ENCODE measurements at regions not wholly inside any gene's neighbourhood (a gene's known extent, or its start where the extent isn't known, plus 50 kb on each side); places are given as distances from the start of the nearest gene placed in this dataset.

DNA sequence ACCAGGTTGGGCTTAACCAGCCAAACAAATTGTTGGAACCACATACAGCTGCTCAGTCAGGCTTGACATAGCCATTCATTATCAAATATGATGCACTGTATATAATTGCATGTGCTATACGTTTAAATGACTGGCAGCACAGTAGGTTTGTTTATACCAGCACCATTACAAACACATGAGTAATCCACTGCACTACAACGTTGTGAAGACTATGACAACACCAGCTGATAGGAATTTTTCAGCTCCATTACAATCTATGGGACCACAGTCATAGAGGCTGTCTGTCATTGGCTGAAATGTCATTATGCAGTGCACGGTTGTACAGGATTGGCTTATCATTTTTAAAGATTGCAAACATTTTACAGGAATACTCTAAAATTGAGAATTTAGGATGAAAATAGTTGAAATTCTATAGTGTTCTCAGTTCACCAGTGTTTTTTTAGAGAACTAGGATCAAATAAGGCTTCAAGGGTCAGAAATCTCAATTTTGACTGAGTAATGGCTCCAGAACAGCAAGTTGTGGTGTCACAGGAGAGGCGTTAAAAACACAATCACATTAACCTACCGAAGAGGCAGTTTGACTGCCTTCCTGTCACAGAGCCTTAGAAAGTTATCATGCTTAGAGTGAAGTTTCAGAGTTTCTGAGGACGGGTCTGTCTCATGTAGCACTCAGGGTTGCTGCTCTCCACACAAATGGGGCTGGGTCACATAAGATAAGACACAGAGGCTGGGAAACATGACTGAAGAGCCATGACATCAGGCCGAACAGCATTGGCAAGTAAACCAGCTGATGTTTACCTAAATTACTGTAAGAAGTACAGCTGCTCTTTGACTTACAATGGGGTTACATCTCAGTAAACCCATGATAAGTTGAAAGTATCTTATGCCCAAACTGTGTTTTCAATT, 60.7 kb upstream of the SMLR1 start:
- TF ChIP-seq, protein P1, sequence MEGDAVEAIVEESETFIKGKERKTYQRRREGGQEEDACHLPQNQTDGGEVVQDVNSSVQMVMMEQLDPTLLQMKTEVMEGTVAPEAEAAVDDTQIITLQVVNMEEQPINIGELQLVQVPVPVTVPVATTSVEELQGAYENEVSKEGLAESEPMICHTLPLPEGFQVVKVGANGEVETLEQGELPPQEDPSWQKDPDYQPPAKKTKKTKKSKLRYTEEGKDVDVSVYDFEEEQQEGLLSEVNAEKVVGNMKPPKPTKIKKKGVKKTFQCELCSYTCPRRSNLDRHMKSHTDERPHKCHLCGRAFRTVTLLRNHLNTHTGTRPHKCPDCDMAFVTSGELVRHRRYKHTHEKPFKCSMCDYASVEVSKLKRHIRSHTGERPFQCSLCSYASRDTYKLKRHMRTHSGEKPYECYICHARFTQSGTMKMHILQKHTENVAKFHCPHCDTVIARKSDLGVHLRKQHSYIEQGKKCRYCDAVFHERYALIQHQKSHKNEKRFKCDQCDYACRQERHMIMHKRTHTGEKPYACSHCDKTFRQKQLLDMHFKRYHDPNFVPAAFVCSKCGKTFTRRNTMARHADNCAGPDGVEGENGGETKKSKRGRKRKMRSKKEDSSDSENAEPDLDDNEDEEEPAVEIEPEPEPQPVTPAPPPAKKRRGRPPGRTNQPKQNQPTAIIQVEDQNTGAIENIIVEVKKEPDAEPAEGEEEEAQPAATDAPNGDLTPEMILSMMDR (IDR thresholded peaks at IDR 0.05; ENCODE audit: low read depth, low read length): no peak
- TF ChIP-seq EZH2phosphoT487 (IDR thresholded peaks at IDR 0.05; ENCODE audit: low read depth): no peak
- Histone ChIP-seq H4K20me1 (ENCODE audit: insufficient read depth, low read length) (no peaks in the 10 kb centered on the region), H3K27me3 (ENCODE audit: low read depth, low read length) (no peaks in the 10 kb centered on the region)

DNA sequence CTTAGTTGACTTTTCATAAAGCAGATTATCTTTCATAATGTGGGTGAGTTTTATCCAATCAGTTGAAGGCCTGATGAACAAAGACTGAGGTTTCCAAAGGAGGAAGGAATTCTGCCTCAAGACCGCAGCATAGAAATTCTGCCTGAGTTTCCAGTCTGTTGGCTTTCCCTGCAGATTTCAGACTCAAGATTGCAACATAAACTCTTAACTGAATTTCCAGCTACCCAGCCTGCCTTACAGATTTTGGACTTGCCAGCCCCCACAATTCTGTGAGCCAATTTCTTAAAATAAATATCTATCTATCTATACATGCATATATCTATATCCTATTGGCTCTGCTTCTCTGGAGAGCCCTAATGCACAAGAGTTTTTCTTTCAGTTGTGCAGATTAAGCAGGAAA, 57.3 kb upstream of the SMLR1 start:
- H3K36me3 ChIP-seq (replicated peaks; ENCODE audit: low read depth, low read length): no peaks in the 10 kb centered on the region
- H3K4me1 ChIP-seq (ENCODE audit: low read length): no peaks in the 10 kb centered on the region
- H3K9me3 ChIP-seq (ENCODE audit: insufficient read depth, low read length): no peaks in the 10 kb centered on the region
- no peaks in the 10 kb centered on the region for H3K79me2 ChIP-seq (ENCODE audit: low read length)
- H3K9ac ChIP-seq (ENCODE audit: low read length): no peak overlapping the region
- H3K27ac ChIP-seq (ENCODE audit: low read length): no peak overlapping the region
- H3K27me3 ChIP-seq (ENCODE audit: low read depth, low read length): no peaks in the 10 kb centered on the region
- no peak for TF ChIP-seq EZH2phosphoT487 (IDR thresholded peaks at IDR 0.05; ENCODE audit: low read depth)
- TF ChIP-seq, protein P1 (IDR thresholded peaks at IDR 0.05; ENCODE audit: low read depth, low read length): no peak
- no peak overlapping the region for H3K4me3 ChIP-seq (ENCODE audit: low read length)
- H4K20me1 ChIP-seq (ENCODE audit: insufficient read depth, low read length): no peaks in the 10 kb centered on the region
- no peak overlapping the region for H2AFZ ChIP-seq (ENCODE audit: low read depth, low read length)
- no peak overlapping the region for H3K4me2 ChIP-seq (ENCODE audit: low read length)

More for the DNA sequence above, 60.7 kb upstream of the SMLR1 start:
- Histone ChIP-seq H3K4me2 (ENCODE audit: low read length) (no peak overlapping the region), H3K9me3 (ENCODE audit: insufficient read depth, low read length) (no peaks in the 10 kb centered on the region), H2AFZ (ENCODE audit: low read depth, low read length) (no peak overlapping the region), H3K4me1 (ENCODE audit: low read length) (no peaks in the 10 kb centered on the region), H3K27ac (ENCODE audit: low read length) (no peak overlapping the region), H3K36me3 (replicated peaks; ENCODE audit: low read depth, low read length) (no peaks in the 10 kb centered on the region), H3K9ac (ENCODE audit: low read length) (no peak overlapping the region), H3K4me3 (ENCODE audit: low read length) (no peak overlapping the region), H3K79me2 (ENCODE audit: low read length) (no peaks in the 10 kb centered on the region)

DNA sequence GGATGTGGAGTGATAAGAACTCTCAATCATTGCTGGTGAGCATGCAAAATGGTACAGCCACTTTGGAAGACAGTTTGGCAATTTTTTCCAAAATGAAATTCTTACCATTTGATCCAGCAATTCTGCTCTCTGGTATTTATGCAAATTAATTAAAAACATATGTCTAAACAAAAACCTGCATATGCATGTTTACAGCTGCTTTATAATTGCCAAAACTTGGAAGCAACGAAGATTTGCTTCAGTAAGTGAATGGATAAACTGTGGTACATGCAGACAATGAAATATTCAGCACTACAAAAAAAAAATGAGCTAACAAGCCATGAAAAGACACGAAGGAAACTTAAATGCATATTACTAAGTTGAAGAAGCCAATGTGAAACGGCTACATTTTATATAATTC, 55.5 kb upstream of the SMLR1 start:
- Histone ChIP-seq H3K9me3 (ENCODE audit: insufficient read depth, low read length) (no peaks in the 10 kb centered on the region), H3K36me3 (replicated peaks; ENCODE audit: low read depth, low read length) (no peaks in the 10 kb centered on the region), H3K4me3 (ENCODE audit: low read length) (no peak overlapping the region), H2AFZ (ENCODE audit: low read depth, low read length) (no peak overlapping the region), H3K27me3 (ENCODE audit: low read depth, low read length) (no peaks in the 10 kb centered on the region), H3K4me2 (ENCODE audit: low read length) (no peak overlapping the region), H3K4me1 (ENCODE audit: low read length) (no peaks in the 10 kb centered on the region), H3K27ac (ENCODE audit: low read length) (no peak overlapping the region), H4K20me1 (ENCODE audit: insufficient read depth, low read length) (no peaks in the 10 kb centered on the region), H3K79me2 (ENCODE audit: low read length) (no peaks in the 10 kb centered on the region), H3K9ac (ENCODE audit: low read length) (no peak overlapping the region)
- no peak for TF ChIP-seq EZH2phosphoT487 (IDR thresholded peaks at IDR 0.05; ENCODE audit: low read depth)
- TF ChIP-seq, protein P1 (IDR thresholded peaks at IDR 0.05; ENCODE audit: low read depth, low read length): no peak

DNA sequence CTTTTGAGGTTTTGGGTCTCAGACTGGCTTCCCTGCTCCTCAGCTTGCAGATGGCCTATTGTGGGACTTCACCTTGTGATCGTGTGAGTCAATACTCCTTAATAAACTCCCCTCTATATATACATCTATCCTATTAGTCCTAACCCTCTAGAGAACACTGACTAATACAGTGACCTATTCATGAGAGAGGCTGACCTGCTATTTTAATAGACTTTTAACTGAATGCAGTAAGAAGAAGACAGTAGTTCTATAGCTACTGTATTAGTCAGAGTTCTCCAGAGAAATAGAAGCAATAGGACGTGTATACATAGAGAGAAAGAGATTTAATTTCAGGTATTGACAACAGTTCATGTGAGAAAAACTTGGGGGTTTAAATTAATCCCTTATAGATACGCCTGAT, 53.3 kb upstream of the SMLR1 start:
- H3K27me3 ChIP-seq (ENCODE audit: low read depth, low read length): no peaks in the 10 kb centered on the region
- no peaks in the 10 kb centered on the region for H3K36me3 ChIP-seq (replicated peaks; ENCODE audit: low read depth, low read length)
- H3K4me3 ChIP-seq (ENCODE audit: low read length): no peak overlapping the region
- H4K20me1 ChIP-seq (ENCODE audit: insufficient read depth, low read length): no peaks in the 10 kb centered on the region
- no peak overlapping the region for H3K4me2 ChIP-seq (ENCODE audit: low read length)
- no peaks in the 10 kb centered on the region for H3K79me2 ChIP-seq (ENCODE audit: low read length)
- no peak overlapping the region for H3K27ac ChIP-seq (ENCODE audit: low read length)
- TF ChIP-seq EZH2phosphoT487 (IDR thresholded peaks at IDR 0.05; ENCODE audit: low read depth): no peak
- TF ChIP-seq, protein P1 (IDR thresholded peaks at IDR 0.05; ENCODE audit: low read depth, low read length): no peak
- H3K9ac ChIP-seq (ENCODE audit: low read length): no peak overlapping the region
- H2AFZ ChIP-seq (ENCODE audit: low read depth, low read length): no peak overlapping the region
- no peaks in the 10 kb centered on the region for H3K4me1 ChIP-seq (ENCODE audit: low read length)
- no peaks in the 10 kb centered on the region for H3K9me3 ChIP-seq (ENCODE audit: insufficient read depth, low read length)

Data from OCI-LY3 (cell line).